ENCODE measurements at regions not wholly inside any gene's neighbourhood (a gene's known extent, or its start where the extent isn't known, plus 50 kb on each side); places are given as distances from the start of the nearest gene placed in this dataset.

DNA sequence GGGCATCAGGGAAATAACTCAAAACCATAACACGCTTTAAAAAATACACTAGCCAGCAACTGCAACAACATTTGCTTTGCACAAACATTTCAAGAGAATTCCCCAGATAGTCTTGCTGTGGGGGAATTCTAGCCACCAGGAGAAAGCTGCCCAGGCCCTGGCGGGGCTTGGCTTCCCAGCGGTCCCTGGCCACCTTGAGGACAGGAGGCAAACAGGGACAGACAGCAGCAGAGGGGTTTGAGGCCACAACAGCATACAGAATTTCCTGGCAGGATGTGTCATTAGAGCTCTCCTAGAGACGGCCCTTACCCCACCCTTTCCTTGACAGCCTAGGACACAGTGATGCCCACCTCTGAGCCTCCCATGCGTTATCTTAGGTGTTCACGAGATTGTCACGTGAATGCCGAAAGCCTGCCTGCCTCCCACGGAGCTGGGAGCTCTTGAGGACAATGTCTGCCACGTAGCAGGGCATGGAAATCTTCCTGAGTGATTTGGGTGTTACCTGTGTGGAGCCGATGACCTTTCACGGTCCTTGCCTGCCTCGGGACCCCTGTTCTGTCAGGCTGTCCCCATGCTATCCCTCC, 114.3 kb downstream of the RBFOX3 start:
- Histone ChIP-seq H3K27ac (ENCODE audit: low read length) (no peak overlapping the region), H3K36me3 (ENCODE audit: control insufficient read depth in 1 of 2, insufficient read depth in 2 of 2, low read length in 2 of 2) (no peaks in the 10 kb centered on the region), H3K4me3 (ENCODE audit: low read depth in 1 of 2, low read length in 2 of 2) (no peak overlapping the region), H3K4me1 (ENCODE audit: control insufficient read depth in 1 of 2, insufficient read depth in 2 of 2, low read length in 2 of 2) (no peaks in the 10 kb centered on the region), H3K9me3 (ENCODE audit: control insufficient read depth in 1 of 2, low read length in 2 of 2) (peaks cover 0 to 3% of the 10 kb centered on the region in 2 donors), H3K27me3 (ENCODE audit: low read depth, low read length) (peaks cover 3% of the 10 kb centered on the region)

DNA sequence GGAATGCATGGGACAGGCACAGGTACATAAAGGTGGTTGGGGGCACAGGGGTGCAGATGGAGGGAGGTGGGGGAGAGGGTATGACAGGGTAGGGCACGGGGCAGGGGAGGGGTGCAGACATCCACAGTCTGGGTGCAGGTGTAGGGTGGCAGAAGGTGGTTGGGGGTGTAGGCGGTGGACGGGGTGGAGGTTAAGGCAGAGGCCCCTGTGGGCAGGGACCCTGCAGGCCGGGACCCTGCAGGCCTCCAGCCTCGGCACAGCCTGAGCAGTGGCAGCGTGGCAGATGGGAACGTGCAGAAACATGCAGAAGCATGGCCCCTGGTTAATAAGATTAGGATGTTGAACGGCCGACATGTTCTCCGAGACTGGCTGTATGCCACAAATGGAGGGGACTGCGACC, 115.2 kb downstream of the RBFOX3 start:
- Histone ChIP-seq H3K4me3 (ENCODE audit: low read depth in 1 of 2, low read length in 2 of 2) (no peak overlapping the region), H3K9me3 (ENCODE audit: control insufficient read depth in 1 of 2, low read length in 2 of 2) (peaks cover 0 to 3% of the 10 kb centered on the region in 2 donors), H3K27ac (ENCODE audit: low read length) (no peak overlapping the region), H3K36me3 (ENCODE audit: control insufficient read depth in 1 of 2, insufficient read depth in 2 of 2, low read length in 2 of 2) (no peaks in the 10 kb centered on the region), H3K27me3 (ENCODE audit: low read depth, low read length) (no peaks in the 10 kb centered on the region), H3K4me1 (ENCODE audit: control insufficient read depth in 1 of 2, insufficient read depth in 2 of 2, low read length in 2 of 2) (no peaks in the 10 kb centered on the region)

DNA sequence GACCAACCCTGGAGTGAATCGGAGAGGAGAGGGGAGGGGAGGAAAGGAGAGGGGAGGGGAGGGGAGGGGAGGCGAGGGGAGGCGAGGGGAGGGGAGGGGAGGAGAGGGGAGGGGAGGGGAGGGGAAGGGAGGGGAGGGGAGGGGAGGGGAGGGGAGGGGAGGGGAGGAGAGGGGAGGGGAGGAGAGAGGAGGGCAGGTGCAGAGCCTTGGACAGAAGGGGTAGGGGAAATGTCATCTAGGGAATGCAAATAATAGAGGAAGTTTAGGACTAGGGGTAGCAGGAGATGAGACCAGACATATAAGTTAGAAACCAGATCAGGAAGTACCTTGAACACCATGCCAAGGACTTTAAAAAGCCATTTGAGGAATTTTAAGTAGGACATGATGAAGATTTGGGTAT, 119.8 kb downstream of the RBFOX3 start:
- H3K4me3 ChIP-seq (ENCODE audit: low read depth in 1 of 2, low read length in 2 of 2): no peak overlapping the region
- no peak overlapping the region for H3K27ac ChIP-seq (ENCODE audit: low read length)
- no peaks in the 10 kb centered on the region for H3K4me1 ChIP-seq (ENCODE audit: control insufficient read depth in 1 of 2, insufficient read depth in 2 of 2, low read length in 2 of 2)
- H3K9me3 ChIP-seq (ENCODE audit: control insufficient read depth in 1 of 2, low read length in 2 of 2): peaks cover 0 to 3% of the 10 kb centered on the region in 2 donors
- no peaks in the 10 kb centered on the region for H3K36me3 ChIP-seq (ENCODE audit: control insufficient read depth in 1 of 2, insufficient read depth in 2 of 2, low read length in 2 of 2)
- no peaks in the 10 kb centered on the region for H3K27me3 ChIP-seq (ENCODE audit: low read depth, low read length)

GRCh38 chr17:79490530-79490929, 120.3 kb downstream of the RBFOX3 start:
- no peaks in the 10 kb centered on the region for H3K27me3 ChIP-seq (ENCODE audit: low read depth, low read length)
- H3K9me3 ChIP-seq (ENCODE audit: control insufficient read depth in 1 of 2, low read length in 2 of 2): peaks cover 0 to 3% of the 10 kb centered on the region in 2 donors
- no peaks in the 10 kb centered on the region for H3K4me1 ChIP-seq (ENCODE audit: control insufficient read depth in 1 of 2, insufficient read depth in 2 of 2, low read length in 2 of 2)
- no peak overlapping the region for H3K27ac ChIP-seq (ENCODE audit: low read length)
- no peaks in the 10 kb centered on the region for H3K36me3 ChIP-seq (ENCODE audit: control insufficient read depth in 1 of 2, insufficient read depth in 2 of 2, low read length in 2 of 2)
- no peak overlapping the region for H3K4me3 ChIP-seq (ENCODE audit: low read depth in 1 of 2, low read length in 2 of 2)

DNA sequence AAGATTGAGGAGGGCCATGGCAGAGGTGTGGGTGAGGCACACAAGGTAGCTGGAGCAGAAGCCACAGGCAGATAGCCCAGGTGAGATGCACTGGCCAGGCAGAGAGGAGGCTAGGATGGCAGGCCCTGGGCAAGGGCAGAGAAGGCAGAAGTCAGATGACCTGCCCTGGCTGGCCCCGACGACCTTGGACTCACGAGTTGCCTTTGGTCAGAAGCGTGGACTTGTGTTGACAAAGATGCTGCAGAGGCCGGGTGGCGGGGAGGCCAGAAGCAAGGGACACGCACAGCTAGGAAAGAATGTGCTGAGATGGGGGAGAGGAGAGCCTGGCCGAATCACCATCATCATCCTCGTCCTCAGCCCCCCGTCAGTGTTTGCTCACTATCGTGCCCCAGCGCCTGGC, 123.7 kb downstream of the RBFOX3 start:
- Histone ChIP-seq H3K27ac (ENCODE audit: low read length) (no peak overlapping the region), H3K27me3 (ENCODE audit: low read depth, low read length) (no peaks in the 10 kb centered on the region), H3K4me3 (ENCODE audit: low read depth in 1 of 2, low read length in 2 of 2) (no peak overlapping the region), H3K9me3 (ENCODE audit: control insufficient read depth in 1 of 2, low read length in 2 of 2) (no peaks in the 10 kb centered on the region), H3K4me1 (ENCODE audit: control insufficient read depth in 1 of 2, insufficient read depth in 2 of 2, low read length in 2 of 2) (no peaks in the 10 kb centered on the region), H3K36me3 (ENCODE audit: control insufficient read depth in 1 of 2, insufficient read depth in 2 of 2, low read length in 2 of 2) (no peaks in the 10 kb centered on the region)

- no peak overlapping the region for H3K27ac ChIP-seq (ENCODE audit: low read length)
- H3K9me3 ChIP-seq (ENCODE audit: control insufficient read depth in 1 of 2, low read length in 2 of 2): no peaks in the 10 kb centered on the region
- H3K4me3 ChIP-seq (ENCODE audit: low read depth in 1 of 2, low read length in 2 of 2): no peak overlapping the region
- no peaks in the 10 kb centered on the region for H3K27me3 ChIP-seq (ENCODE audit: low read depth, low read length)
- peaks cover 0 to 3% of the 10 kb centered on the region in 2 donors for H3K36me3 ChIP-seq (ENCODE audit: control insufficient read depth in 1 of 2, insufficient read depth in 2 of 2, low read length in 2 of 2)
- H3K4me1 ChIP-seq (ENCODE audit: control insufficient read depth in 1 of 2, insufficient read depth in 2 of 2, low read length in 2 of 2): no peaks in the 10 kb centered on the region
These were observed 124.9 kb downstream of the RBFOX3 start for GRCh38 chr17:79485991-79486390.

GRCh38 chr17:79485419-79485985, 125.3 kb downstream of the RBFOX3 start:
- no peaks in the 10 kb centered on the region for H3K27me3 ChIP-seq (ENCODE audit: low read depth, low read length)
- no peaks in the 10 kb centered on the region for H3K9me3 ChIP-seq (ENCODE audit: control insufficient read depth in 1 of 2, low read length in 2 of 2)
- H3K27ac ChIP-seq (ENCODE audit: low read length): no peak overlapping the region
- H3K4me3 ChIP-seq (ENCODE audit: low read depth in 1 of 2, low read length in 2 of 2): no peak overlapping the region
- peaks cover 0 to 3% of the 10 kb centered on the region in 2 donors for H3K36me3 ChIP-seq (ENCODE audit: control insufficient read depth in 1 of 2, insufficient read depth in 2 of 2, low read length in 2 of 2)
- no peaks in the 10 kb centered on the region for H3K4me1 ChIP-seq (ENCODE audit: control insufficient read depth in 1 of 2, insufficient read depth in 2 of 2, low read length in 2 of 2)

GRCh38 chr17:79484600-79485418, 126.0 kb downstream of the RBFOX3 start:
- Histone ChIP-seq H3K4me3 (ENCODE audit: low read depth in 1 of 2, low read length in 2 of 2) (no peak overlapping the region), H3K4me1 (ENCODE audit: control insufficient read depth in 1 of 2, insufficient read depth in 2 of 2, low read length in 2 of 2) (no peaks in the 10 kb centered on the region), H3K36me3 (ENCODE audit: control insufficient read depth in 1 of 2, insufficient read depth in 2 of 2, low read length in 2 of 2) (peaks cover 0 to 3% of the 10 kb centered on the region in 2 donors), H3K9me3 (ENCODE audit: control insufficient read depth in 1 of 2, low read length in 2 of 2) (no peaks in the 10 kb centered on the region), H3K27ac (ENCODE audit: low read length) (no peak overlapping the region), H3K27me3 (ENCODE audit: low read depth, low read length) (no peaks in the 10 kb centered on the region)

GRCh38 chr17:79483842-79484241, 127.0 kb downstream of the RBFOX3 start:
- peaks cover 0 to 3% of the 10 kb centered on the region in 2 donors for H3K36me3 ChIP-seq (ENCODE audit: control insufficient read depth in 1 of 2, insufficient read depth in 2 of 2, low read length in 2 of 2)
- no peak overlapping the region for H3K4me3 ChIP-seq (ENCODE audit: low read depth in 1 of 2, low read length in 2 of 2)
- peaks cover 0 to 5% of the 10 kb centered on the region in 2 donors for H3K4me1 ChIP-seq (ENCODE audit: control insufficient read depth in 1 of 2, insufficient read depth in 2 of 2, low read length in 2 of 2)
- H3K9me3 ChIP-seq (ENCODE audit: control insufficient read depth in 1 of 2, low read length in 2 of 2): no peaks in the 10 kb centered on the region
- H3K27ac ChIP-seq (ENCODE audit: low read length): no peak overlapping the region
- H3K27me3 ChIP-seq (ENCODE audit: low read depth, low read length): no peaks in the 10 kb centered on the region

GRCh38 chr17:79482727-79483521, 127.9 kb downstream of the RBFOX3 start:
- Histone ChIP-seq H3K9me3 (ENCODE audit: control insufficient read depth in 1 of 2, low read length in 2 of 2) (no peaks in the 10 kb centered on the region), H3K27me3 (ENCODE audit: low read depth, low read length) (no peaks in the 10 kb centered on the region)

GRCh38 chr17:79479876-79480275, 131.0 kb downstream of the RBFOX3 start:
- no peaks in the 10 kb centered on the region for H3K9me3 ChIP-seq (ENCODE audit: control insufficient read depth in 1 of 2, low read length in 2 of 2)
- peaks cover 0 to 18% of the 10 kb centered on the region in 2 donors for H3K4me1 ChIP-seq (ENCODE audit: control insufficient read depth in 1 of 2, insufficient read depth in 2 of 2, low read length in 2 of 2)
- peaks cover 0 to 6% of the 10 kb centered on the region in 2 donors for H3K36me3 ChIP-seq (ENCODE audit: control insufficient read depth in 1 of 2, insufficient read depth in 2 of 2, low read length in 2 of 2)
- no peak overlapping the region for H3K27ac ChIP-seq (ENCODE audit: low read length)
- H3K4me3 ChIP-seq (ENCODE audit: low read depth in 1 of 2, low read length in 2 of 2): no peak overlapping the region
- H3K27me3 ChIP-seq (ENCODE audit: low read depth, low read length): peaks cover 6% of the 10 kb centered on the region

More at GRCh38 chr17:79482727-79483521, 127.9 kb downstream of the RBFOX3 start:
- Histone ChIP-seq H3K36me3 (ENCODE audit: control insufficient read depth in 1 of 2, insufficient read depth in 2 of 2, low read length in 2 of 2) (peaks cover 0 to 3% of the 10 kb centered on the region in 2 donors), H3K27ac (ENCODE audit: low read length) (no peak overlapping the region), H3K4me3 (ENCODE audit: low read depth in 1 of 2, low read length in 2 of 2) (no peak overlapping the region), H3K4me1 (ENCODE audit: control insufficient read depth in 1 of 2, insufficient read depth in 2 of 2, low read length in 2 of 2) (peaks cover 0 to 13% of the 10 kb centered on the region in 2 donors)

Measured in muscle layer of duodenum (tissue), 2 donors.